ENCODE measurements at regions not wholly inside any gene's neighbourhood (a gene's known extent, or its start where the extent isn't known, plus 50 kb on each side); places are given as distances from the start of the nearest gene placed in this dataset.

- TF ChIP-seq POLR2AphosphoS5 (IDR thresholded peaks at IDR 0.05) (no peak), CTCF (IDR thresholded peaks at IDR 0.05) (no peak), POLR2A (IDR thresholded peaks at IDR 0.05) (no peak)
Measured at GRCh38 chr4:18227880-18228279, 206.3 kb upstream of the LCORL start.
